GOT3 (cell line): ENCODE measurements at regions not wholly inside any gene's neighbourhood (a gene's known extent, or its start where the extent isn't known, plus 50 kb on each side); places are given as distances from the start of the nearest gene placed in this dataset.

ENCODE experiments used
- DNase-seq: peaks from one replicate; lab custom pipeline; 2025; ENCODE audit warnings: mixed read lengths; lab: John Stamatoyannopoulos, UW

DNA sequence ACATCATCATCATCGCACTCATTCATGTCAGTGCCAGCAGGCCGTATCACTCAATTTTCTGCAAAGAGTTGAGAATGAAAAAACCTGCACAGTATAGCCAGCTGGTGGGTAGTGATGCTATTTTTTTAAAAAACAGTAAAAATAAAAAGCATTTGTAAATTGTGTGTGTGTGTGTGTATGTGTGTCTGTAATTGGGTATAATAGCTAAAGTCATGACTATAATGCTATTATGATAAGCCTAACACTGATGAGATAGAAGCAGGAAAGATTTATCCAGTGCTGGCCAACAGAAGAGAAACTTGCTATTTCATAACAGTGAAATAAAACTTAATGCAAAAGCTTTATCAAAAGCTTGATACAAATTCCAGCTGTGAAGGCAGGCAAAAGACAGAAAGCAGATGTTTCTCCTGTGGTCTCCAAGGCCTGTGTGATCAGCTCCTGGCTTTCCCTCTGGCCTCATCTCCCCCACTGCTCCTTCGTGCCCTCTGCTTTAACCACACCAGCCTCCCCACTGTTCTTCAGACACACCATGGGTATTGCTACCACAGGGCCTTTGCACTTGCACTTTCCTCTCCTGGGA, 206.2 kb upstream of the IRX5 start:
- no peak for DNase-seq

DNA sequence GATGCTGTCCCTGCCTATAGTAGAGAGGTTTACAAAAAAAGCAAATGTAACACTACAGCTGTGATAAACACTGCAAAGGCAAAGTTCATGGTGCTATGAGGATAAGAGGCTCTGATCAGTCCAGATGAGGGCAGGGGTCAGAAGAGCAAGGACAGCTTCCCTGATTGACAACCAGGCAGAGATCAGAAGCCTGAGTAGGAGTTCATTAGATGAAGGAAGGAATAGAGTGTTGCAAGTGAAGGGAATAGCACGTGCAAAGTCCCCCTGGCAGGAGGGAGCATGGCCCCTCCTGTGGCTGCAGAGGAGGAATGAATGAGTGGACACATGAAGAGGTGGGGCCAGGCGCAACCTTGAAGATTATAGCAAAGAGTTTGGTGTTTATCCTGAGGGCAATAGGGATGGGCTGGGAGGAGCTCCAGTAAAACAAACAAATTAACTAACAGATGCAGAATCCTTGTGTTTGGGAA, 208.4 kb upstream of the IRX5 start:
- DNase-seq: no peak

DNA sequence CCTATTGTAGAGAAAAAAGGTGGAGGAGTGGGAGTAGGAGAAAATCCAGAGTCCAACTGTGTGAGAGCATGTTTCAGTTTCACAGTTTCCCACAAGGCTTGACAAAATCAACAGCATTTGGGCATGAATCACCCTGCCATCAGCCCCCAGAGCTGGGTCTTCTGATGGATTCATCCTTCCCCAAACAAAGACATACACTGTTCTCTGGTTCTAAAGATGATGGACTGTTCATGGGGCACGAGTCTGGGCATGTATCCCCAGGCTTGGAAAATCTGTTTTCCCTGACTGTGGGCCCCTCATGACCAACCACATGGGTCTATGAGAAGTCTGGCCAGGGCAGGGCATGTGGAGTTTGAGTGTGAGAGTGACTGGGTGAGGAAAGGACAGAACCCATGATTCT, 210.4 kb upstream of the IRX5 start:
- no peak for DNase-seq

DNA sequence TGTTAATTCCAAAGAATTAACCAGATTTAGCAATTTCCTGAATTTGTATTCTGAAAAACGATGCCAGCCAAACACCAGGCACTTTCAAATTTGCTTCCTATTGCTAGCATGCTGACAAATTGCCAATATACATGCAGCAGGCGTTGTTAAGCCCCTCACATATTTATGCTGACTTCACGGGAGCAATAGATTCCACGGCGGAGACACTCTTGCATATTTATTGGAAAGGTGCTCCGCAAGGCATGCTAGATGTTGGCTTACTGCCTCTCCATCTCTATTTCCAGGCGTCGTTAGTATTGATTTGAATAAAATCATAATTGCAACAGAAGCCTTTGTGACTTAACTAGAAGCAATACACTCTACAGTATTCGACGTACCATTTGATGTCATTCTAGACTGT, 211.0 kb upstream of the IRX5 start:
- no peak for DNase-seq

DNA sequence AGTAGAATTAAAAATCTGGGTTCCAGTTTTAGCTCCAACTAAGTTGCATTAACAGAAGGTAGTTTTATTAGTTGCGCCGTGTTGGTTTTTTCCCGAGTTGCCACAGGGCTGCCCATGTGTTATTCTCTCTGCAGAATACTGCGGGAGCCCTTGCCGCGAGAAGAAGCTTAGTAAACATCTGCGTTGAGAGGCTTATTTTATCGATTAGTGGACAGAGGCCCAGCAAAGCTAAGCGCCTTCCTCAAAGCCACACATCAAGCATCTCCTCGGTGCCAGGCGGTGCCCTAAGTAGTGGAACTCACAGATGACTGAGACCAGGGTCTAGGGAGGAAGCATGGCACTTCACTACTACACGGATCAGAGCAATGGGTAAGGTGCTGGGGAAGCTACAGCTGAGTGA, 212.3 kb upstream of the IRX5 start:
- no peak for DNase-seq

DNA sequence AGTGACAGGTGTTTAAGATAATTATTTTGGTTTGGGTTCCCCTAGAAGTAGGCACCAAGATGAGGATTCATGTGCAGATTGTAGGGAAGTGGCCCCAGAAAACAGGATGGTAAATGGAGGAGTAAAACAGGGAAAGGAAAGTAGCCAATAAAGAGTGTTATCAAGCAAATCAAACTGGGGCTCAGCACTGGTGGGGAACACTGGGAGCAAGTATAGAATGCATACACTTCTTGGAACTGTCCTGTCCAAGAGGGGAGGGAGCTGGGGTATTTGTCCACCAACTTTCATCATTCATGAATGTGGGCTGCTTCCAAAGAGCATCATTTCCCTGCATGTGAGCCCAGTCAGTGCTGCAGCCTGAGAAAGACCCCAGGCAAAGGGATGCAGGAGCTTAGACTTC, 215.7 kb upstream of the IRX5 start:
- no peak for DNase-seq

DNA sequence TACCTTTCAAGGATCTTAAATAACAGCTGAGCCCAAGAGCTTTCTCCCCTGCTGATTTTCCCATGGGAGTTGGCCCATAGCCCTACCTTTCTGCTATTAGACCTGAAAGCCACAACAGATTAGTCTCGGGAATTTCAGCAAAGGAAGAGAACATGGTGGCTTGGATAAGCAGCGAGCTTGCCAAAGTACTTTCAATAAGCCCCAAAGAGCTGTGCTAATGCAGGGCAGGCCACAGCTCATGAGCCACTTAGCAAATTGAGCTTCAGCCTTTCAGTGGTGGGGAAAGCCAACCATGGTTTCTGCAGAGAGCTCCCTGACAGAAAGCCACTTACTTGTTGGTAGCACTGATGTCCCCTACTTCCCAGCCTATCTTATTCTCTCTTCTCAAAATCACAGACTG, 217.8 kb upstream of the IRX5 start:
- DNase-seq: no peak

DNA sequence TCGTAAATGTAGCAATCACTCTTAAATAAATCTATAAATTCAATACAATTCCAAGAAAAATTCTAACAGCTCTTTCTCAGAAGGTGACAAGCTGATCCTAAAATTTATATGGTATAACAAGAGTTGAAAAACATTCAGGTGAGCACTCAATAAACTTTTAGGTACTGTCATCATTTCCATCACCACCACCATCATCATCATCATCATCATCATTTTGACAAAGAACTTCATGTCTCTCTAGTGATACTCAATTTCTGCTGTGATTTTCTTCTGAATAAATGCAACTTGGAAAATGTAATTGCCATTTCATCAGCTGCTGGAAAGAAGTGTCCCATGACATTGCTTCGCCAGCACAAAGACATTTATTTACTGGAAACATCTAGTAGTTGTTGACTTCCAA, 222.9 kb upstream of the IRX5 start:
- no peak for DNase-seq

DNA sequence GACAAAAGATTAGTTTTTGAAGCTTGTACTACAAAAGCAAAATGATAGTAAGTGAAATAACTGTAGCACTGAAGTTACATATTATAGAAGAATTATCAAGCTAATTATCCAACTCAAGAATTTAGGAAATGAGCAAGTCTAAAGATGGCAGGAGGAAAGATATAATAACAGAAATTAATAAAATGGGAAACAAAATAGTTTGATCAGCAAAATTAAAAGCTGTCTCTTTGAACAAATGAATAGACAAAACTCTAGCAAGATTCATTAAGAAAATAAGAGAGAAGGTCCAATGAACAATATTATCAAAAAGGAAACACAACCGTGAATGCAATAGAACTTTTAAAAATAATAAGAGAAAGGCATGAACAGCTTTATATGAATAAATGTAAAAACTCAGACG, 224.3 kb upstream of the IRX5 start:
- DNase-seq: no peak

DNA sequence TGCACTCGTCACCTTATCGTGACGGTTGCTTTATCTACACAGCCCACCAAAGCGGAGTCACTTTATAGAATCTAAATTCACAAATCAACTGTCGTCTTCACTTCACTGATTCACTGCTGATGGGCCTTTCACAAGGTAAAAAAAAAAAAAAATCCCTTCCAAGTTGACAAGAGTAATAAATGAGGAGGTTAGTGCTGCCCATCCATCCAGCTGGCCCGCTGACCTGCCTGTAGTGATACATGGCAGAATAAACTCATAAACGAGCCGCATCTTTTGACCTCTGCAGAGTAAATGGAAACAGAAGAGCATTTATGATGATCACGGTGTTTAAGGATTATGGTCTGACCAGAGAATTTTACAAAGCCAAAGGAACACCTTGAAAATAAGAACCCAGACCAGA, 227.3 kb upstream of the IRX5 start:
- no peak for DNase-seq

DNA sequence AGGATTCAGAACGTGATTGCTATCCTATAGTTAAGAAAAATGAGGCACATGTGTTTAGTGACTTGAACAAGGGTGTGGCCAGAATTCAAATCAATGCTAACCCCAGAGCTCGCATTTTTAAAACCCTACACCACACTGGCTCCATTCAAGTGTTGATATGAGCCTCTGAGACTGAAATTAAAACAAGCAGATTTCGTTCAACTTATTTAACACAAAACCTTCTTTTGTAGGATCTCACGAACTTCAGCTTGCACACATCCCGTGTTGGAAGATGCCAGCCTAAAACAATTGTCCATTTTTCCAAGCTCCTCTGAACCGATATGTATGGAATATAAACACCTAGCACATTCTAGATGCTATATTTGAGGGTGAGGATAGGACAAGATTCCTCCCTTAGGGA, 231.0 kb upstream of the IRX5 start:
- DNase-seq: no peak

DNA sequence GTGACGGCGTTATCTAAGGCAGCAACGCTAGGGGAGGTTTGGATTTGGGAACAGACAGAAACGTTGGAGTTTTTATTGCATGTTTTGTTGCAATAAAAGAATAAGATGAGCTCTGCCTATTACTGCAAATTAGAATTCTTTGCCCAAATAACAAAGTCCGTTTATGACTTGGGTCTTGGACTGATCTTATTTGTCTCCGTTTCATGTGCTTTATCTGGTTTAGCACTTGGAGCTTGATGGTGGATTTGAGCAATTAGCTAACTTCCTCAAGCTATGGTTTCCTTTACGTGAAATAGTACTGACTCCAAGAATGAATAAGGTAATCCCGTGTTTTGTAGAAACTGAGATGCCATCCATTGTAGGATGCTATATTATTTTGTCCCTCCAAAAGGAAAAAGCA, 233.0 kb upstream of the IRX5 start:
- no peak for DNase-seq

DNA sequence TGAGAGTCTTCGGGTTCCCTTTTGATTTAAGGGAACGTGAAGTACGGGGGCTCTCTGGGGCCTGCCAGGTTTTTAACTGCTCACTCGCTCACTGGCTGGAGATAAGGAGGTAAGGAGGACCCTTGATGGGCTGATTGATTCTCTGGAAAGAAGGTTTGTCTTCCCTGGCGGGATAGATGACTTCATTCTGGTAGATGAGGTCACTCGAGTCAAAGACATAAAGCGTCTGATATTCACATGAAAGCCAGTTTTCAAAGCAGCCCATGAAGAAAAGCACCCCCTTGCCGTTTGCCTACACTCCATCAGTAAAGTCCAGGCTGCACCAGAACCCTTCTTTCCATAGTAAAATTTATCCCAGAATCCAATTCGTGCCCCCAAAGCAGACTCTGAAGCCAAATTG, 233.7 kb upstream of the IRX5 start:
- no peak for DNase-seq

DNA sequence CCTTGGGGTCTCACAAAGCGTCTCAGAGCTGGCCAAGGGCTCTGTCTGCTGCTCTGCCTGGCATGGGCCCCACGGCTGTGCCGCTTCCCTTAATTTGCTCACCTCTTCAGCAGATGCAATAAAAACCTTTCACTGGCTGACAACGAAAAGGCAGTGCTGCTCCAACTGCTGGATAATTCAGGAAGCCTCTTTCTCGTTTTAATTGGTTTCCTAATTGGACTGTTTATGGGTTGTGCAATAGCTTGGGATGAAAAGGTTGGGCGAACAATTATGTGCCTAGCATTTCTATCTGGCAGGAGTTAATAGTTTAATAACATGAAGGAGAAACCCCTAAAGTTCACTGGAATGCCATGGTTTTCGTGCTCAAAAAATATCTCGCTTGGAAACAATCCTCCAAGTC, 234.1 kb upstream of the IRX5 start:
- DNase-seq: no peak

DNA sequence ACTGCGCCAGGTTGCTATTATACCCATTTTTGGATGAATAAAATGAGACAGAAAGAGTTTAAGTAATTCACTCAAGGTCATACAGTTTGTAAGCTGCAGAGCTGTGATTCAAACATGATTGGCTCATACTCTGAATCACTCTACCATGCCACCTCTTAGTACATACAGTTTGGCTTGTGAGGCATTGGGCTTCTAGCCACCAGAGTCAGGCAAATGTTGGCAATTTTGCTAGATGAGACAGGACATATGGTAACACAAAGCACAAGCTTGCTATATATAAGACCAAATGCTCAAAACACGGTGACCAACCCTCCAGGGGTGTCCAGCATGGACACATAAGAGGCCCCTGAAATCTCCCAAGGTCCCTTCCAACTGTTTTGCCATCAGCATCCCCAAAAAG, 236.0 kb upstream of the IRX5 start:
- DNase-seq: no peak

DNA sequence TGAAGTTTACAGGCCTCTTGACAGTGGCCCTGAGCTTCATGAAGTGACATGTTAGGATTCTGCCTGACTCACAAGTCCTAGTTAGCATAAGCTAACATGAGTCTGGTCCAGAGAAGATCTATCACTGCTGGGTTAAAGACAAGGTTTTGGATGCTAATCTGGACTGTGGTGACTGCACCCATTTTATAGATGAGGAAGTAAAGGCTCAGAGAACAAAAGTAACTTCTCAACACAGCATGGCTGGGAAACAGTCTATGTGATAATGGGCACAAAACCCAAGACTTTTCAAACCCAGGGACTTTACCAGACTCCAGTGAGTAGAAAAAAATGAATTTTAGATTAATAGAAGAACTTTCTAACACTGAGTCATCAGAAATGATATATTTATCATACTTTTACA, 236.8 kb upstream of the IRX5 start:
- DNase-seq: no peak

DNA sequence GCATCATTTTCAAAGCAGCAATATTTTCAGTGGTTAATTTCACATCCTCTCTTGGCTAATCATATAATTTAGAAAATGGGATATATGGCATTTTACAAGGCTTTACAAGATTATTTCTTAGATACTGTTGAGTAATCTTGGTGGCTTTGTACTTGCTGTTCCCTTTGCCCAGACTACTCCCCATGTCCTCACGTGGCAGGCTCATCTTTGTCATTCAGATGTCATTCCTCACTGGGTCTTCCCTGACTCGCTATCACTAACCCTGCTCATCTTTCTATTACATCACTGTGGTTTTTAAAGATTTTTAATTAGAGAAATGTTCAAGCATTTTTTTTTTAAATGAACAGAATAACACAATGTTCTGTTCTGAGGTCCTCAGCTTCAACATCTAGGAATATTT, 240.0 kb upstream of the IRX5 start:
- DNase-seq: no peak

DNA sequence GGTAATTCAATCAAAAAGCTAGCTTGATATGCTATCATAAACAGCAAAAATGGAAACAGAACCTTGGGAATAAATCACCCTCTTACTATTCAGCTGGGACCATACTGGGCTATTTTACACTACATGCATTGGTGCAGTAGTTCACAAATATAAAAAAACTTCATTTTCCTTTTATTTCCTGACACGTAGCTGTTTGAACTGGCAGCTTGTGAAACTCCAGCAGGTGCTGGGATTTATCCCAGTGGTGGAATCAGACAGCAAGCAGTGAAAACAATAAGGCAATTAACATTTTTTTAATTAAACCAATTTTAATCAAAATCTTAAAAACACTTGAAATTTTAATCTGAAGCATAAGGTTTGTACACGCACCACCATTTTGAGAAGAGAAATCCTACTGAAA, 240.4 kb upstream of the IRX5 start:
- DNase-seq: no peak

DNA sequence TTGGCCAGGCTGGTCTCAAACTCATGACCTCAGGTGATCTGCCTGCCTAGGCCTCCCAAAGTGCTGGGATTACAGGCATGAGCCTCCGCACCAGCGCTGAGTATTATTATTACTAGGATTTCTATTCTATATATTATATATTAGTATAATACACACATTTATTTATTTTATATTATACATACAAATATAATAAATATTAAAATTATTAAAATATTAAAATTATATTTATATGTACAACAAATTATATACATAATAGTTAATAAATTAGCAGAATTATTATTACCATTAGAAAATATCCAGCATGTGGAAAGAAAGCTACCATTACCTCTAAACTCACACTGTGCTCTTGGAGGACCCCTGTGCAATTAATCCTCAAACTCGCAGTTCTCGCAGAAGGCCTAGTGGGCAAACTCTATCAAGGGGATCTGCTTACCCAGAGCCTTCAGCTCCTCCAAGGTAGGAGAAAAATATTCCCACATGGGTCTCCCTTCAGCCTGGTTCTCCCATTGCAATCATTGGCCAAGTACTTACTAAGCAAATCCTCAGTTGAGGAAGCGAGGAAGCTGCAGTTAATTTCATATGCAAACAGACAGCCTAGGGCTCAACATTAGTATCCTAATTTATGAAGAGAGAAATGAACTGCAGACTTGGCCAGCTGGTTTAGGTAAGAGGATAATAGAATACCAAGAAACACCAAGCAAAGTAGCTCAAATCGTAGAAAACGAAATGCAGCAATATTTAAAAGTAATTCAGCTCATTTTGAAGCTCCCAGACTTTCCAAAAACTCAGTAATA, 241.4 kb upstream of the IRX5 start:
- no peak for DNase-seq

DNA sequence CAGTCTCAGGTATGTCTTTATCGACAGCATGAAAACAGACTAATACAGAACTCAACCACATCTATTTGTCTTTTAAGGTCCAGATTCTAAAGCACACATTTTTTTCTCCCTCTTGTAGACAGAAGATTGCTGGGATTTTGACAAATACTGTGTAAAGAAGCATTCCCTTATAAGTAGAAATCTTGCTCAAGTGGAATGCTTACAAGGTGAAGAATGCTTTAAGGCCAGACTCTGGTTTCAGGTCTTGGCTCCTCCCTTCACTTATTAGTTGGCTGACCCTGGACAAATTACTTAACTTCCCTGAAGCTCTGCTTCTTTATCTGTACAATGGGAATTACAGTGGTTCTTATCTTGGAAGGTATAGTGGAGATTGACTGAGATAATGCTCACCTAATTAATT, 242.3 kb upstream of the IRX5 start:
- no peak for DNase-seq

DNA sequence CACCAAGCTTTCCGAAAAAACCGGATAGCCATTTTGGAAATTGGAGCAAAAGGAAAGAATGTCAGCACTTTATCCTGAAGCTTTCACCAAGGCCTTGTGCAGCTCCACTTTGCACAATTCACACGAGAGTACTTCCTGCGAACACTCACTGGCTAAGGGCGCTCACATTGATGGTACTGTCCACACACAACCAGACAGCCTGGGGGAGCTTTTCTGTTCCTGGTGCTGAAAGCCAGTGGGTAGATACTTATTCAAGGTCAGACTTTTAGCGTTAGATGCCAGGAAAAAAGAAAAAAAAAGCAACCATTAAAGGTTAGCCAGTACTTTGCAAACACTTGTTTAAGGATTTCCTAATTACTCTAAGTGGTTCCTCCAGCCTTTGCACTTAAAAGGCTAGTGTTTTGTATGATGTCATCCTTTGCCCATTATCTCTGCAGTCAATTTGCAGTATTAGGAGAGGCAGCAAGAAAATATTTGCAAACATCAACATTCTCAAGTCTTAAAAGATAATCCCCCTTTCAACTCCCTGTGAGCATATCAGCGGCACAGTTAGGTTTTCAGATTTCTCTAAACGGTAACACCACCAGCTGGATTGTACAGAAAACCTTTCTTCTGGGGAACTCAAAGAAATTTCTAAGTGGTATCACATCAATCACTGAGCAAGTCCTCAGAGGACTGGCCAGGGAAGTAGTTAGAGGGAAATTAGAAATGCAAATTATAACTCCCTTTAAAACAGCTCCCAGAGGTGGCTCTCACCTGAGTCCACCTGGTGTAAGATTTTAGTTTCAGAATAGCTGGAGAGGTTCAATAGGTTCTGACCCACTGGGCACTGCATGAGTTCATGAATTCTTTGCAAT, 243.4 kb upstream of the IRX5 start:
- no peak for DNase-seq

DNA sequence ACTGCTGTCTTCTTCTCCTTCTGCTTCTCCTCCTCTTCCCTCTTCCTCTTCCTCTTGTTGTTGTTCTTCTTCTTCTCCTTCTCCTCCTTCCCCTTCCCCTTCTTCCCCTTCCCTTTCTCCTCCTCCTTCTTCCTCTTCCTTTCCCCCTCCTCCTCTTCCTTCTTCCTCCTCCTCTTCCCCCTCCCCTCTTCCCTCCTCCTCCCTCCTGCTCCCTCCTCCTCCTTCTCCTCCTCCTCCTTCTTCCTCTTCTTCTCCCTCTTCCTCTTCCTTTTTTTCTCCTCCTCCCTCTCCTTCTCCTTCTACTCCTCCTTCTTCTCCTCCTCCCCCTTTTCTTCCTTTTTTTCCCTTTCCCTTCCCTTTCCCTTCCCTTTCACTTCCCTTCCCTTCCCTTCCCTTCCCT, 245.0 kb upstream of the IRX5 start:
- no peak for DNase-seq

DNA sequence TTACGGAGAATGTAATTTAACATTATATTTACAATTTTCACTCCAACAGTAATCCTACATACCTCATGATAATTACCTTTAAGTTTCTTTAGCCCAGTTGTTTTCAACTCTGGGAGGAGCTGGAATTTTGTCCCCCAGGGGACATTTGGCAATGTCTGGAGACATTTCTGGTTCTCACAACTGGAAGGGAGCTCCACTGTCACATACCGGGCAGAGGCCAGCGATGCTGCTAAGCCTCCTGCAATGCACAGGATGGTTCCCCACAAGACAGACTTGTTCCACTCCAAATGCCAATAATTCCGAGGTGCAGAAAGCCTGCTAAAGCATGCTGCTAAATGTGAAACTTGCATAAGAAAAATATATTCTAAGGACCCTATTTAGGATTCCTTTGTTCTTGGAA, 251.1 kb upstream of the IRX5 start:
- no peak for DNase-seq
